HG03103 (cell line): ENCODE measurements at regions not wholly inside any gene's neighbourhood (a gene's known extent, or its start where the extent isn't known, plus 50 kb on each side); places are given as distances from the start of the nearest gene placed in this dataset.

Source experiments
- ATAC-seq: cut with Tn5 transposase; IDR thresholded peaks from one replicate; pipeline ENCODE4 v1.9.1; 2021; ENCODE audit warnings: low read depth; ENCODE audit not compliant: unreplicated experiment

GRCh38 chr15:97126553-97127233 is 796.2 kb downstream of the NR2F2 start:
- ATAC-seq, result no peak

DNA sequence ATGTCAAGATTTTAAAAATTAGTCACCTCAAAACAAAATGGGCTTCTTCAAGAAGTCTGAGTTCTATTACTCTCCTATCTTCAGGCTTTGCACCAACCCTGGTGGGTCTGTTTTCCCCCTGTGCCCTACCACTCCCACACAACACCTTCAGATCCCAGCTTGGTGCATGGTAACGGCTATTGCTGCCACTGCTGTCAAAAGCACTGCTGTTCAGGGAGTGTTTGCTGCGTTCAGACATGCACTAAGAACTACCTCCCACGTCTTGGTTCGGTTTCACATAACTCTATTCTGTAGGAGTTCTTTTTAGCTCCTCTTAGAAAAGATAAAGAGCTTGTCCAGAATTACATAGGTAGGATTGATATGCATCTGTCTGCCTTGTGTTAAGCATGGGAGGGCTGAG is 799.2 kb downstream of the NR2F2 start:
- ATAC-seq, result no peak

DNA sequence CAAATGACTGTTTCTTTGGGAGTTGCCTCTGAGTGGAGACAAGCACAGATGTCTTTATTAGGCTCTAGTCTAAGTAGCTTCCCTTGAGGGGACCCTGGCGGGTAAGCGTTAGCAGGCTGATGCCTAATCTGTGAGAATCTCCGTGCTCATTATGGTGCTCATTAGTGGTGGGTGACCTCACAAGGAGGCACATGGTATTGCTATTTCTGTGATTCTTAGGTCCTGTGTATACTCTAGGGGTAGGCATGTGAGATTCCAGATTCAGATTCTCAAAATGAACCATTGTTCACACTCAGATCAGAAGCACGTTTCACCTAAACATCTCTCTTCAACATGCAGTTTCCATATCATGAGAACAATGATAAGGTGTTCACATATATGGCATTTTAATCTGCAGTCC is 809.7 kb downstream of the NR2F2 start:
- no peak for ATAC-seq

- ATAC-seq, result no peak
Measured at GRCh38 chr15:97141360-97141759, 810.9 kb downstream of the NR2F2 start.

GRCh38 chr15:97141871-97142270 is 811.4 kb downstream of the NR2F2 start:
- ATAC-seq, result no peak

- no peak for ATAC-seq
Measured at GRCh38 chr15:97143592-97144376, 813.3 kb downstream of the NR2F2 start.

GRCh38 chr15:97144377-97144711 is 813.8 kb downstream of the NR2F2 start:
- no peak for ATAC-seq

GRCh38 chr15:97146929-97147870 is 813.3 kb upstream of the ARRDC4 start:
- ATAC-seq, result no peak

DNA sequence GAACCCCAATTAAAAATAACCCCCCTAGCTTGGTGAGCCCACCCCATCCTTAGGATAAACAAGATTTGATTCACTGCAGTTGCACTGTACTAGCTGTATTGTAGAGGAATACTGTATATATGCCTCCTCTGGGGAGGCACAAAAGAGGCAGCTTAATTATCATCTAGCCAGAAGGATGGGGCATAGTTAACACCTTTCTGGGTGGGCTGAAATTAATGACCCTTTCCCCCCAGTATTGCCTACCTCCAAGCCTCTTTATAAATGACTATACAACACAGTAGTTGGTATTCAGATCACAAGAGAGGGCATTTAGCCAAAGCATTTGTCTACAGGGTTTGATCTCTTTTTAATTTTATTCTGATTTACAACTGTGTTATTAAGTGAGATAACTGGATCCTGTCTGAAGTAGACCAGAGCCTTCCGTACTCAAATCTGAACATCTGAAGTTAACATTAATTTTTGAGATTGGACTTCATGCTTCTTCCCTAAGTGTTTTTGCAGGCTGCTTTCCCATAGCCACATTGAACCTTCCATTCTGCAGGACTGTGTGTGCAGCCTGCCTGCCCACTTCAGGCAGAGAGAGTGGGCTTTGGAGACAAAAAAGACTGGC is 807.0 kb upstream of the ARRDC4 start:
- no peak for ATAC-seq

DNA sequence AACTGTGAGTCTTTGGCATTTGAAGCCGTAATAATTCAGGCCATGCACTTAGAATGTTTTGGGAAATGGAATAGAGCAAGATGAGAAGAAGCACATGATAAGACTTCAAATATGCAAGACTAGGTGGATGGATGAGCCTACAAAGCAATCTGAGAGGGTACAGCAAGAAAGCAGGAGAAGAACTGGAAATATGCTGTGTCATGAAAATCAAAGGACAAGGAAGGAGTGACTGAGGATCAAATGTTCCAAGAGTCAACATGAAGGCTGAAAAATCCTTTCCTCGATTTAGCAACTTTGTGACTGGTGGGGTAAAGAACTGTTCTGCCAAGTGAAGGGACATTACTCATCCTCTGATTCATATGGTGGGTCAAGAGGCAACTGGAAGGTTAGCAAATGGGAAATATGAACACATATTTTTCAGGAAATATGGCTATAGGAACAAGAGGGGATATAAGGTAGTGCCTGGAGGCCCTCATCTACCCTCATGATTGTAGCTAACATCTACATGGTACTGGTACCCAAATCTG is 803.7 kb upstream of the ARRDC4 start:
- ATAC-seq, result no peak

DNA sequence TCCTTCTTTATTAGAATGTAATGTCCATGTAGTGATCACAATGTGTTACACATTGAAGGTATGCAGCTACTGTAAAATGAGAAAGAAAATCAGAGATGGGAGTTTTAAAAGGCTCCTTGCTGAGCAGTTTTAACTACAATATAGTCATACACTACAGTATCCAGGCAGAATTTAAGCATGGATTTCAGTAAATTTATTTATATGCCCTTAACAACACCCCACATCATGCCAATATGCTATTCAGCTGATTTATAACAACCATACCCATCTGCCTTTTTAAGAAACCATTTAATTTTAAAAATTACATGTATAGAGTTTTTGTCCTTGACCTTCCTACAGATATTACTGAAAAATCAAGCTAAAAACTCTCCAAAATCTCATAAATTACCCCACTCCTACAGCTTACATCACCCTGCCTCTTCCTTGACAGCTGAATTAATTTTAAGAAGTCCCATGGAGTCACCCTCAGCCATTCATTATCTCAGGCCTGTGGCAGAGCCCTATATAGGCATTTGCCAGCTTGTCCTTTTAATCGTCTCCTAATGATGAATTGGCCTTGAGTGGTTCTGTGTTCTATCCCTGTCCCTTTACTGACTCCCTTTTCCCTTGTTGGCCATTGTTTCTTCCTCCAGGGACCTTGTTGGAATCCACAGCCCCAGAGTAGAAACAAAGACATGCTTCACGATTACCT is 797.6 kb upstream of the ARRDC4 start:
- no peak for ATAC-seq

DNA sequence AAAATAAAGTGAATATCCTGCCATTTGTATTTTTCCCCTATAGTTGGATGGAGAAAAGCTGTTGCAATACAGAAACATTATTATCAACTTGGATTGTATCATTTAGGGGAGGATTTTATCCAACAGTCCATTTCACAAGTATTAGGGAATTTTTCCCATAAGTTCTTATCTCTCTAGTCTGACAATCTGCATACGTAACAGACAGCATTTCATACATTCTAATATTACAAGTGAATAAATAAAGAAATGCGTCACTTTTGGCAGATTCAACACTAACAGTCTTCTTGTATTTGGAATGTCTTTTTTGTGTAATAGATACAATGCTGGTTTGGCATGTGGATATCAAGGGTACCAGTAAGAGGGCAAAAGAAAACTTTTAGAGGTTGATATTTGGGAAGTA is 795.3 kb upstream of the ARRDC4 start:
- no peak for ATAC-seq

DNA sequence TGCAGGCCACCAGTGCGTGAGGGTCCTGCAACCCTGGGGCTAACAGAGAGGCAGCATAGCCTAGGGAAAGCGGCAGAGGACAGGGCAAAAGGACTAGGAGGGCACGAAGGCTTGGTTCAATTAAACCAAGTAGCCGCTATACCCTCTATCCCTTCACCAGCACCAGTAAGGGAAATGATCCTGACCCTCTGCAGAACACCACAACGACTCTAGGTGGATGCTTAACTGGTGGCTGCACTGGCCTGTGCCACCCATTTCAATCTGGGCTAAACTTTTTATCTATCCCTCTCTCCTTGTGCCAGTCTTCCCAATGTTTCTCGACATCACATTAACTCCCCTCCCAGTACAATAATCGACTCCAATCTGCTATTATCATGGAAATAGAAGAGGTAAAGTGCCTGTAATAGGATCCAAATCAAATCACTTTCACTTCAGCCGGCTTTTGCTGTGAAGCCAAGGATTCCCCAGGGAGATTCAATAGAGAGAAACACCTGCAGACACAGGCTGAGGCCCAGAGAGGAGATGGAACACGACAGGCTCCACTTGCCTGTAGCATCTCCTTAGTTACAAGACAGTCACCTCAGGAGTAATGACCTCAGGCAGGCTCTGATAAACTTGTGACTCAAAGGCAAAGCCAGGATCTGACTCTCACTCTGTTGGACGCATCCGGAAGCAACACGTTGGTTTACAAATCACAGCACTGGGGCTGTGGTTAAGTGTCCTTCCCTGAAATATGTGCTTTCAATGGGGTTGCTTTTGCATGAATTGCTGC is 791.6 kb upstream of the ARRDC4 start:
- no peak for ATAC-seq

- no peak for ATAC-seq
Measured at GRCh38 chr15:97171556-97171955, 788.9 kb upstream of the ARRDC4 start.

DNA sequence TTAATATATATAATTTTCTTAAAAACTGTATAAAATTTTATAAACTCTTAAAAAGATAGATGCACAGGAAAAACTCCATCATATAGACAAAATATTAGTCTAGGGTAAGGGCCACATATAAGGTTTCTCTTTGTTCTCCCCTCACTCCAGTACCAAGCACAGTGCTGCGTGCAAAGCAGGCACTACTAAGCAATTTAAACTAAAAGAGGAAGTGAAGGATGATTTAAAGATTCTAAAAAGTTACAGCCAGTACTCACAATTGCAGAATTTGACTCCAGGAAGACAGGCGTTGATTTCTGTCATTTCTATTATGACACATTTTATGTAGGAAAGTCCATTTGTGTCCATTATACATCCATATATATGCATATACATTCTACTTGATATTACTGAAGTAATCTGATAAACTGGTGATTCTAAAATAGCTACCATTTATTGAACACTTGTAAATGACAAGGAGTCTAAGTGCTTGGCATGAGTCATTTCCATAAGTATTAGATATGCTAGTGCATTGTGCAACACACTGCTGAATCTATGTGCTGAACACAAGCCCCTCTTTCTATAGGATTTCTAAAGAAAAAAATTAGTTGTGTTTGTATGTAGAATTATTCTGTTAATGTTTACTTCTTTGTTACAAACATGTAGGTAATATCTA is 785.5 kb upstream of the ARRDC4 start:
- no peak for ATAC-seq

- no peak for ATAC-seq
Measured at GRCh38 chr15:97177151-97177577, 783.3 kb upstream of the ARRDC4 start.

GRCh38 chr15:97182581-97182980 is 777.9 kb upstream of the ARRDC4 start:
- ATAC-seq, result no peak

DNA sequence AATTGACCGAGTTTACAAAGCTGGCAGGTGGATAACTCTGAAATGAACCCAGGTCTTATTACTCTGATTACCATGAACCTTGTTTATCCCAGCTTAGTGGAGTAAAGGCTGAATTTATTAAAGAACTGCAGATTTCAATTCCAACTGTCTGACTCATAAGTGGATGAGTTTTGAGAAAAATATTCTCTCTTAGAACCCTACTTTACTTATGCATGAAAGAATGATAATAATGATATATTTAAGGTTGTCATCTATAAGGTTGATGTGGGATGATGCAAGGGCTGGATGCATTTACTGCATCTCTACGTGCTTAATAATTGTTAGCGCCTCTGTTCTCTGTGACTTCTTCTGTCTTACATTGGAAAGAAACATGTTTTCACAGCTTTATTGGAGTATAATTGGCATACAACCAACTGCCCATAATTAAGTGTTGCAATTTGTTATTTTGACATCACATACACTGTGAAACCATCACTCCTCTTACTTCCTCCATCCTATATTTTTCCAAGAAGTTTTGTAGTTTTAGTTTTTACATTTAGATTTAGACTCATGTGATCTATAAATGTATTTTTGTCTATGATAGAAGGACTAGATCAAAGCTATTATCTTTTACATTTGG is 771.2 kb upstream of the ARRDC4 start:
- ATAC-seq, result no peak
